ENCODE measurements at regions not wholly inside any gene's neighbourhood (a gene's known extent, or its start where the extent isn't known, plus 50 kb on each side); places are given as distances from the start of the nearest gene placed in this dataset.

DNA sequence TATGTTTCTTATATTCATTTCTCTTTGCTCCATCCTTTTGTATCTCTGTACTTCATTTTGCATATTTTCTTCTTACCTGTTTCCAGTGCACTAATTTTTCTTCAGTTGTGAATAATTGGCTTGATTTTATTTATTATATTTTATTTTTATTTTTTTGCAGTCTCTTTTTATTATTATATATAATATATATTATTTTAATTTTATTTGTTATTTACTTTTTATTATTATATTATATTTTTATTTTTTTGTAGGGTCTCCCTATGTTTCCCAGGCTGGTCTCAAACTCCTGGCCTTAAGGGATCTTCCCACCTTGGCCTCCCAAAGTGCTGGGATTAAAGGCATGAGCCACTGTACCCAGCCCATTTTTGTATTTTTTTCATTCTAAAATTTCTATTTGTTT is 213.1 kb upstream of the TSC22D2 start:
- no peak for DNase-seq (ENCODE audit: extremely low read depth in 1 of 11, low read depth in 9 of 11, low spot score in 4 of 11)

DNA sequence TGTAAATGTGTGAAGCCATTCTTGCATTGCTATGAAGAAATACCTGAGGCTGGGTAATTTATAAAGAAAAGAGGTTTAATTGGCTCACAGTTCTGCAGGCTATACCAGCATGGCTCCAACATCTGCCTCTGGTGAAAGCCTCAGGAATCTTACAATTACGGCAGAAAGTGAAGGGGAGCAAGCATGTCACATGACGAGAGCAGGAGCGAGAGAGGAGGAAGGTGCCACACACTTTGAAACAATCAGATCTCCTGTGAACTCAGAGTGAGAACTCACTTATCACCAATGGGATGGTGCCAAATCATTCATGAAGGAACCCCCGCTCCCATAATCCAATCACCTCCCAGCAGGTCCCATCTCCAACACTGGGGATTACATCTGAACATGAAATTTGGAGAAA is 213.6 kb upstream of the TSC22D2 start:
- DNase-seq (ENCODE audit: extremely low read depth in 1 of 11, low read depth in 9 of 11, low spot score in 4 of 11) = no peak

DNA sequence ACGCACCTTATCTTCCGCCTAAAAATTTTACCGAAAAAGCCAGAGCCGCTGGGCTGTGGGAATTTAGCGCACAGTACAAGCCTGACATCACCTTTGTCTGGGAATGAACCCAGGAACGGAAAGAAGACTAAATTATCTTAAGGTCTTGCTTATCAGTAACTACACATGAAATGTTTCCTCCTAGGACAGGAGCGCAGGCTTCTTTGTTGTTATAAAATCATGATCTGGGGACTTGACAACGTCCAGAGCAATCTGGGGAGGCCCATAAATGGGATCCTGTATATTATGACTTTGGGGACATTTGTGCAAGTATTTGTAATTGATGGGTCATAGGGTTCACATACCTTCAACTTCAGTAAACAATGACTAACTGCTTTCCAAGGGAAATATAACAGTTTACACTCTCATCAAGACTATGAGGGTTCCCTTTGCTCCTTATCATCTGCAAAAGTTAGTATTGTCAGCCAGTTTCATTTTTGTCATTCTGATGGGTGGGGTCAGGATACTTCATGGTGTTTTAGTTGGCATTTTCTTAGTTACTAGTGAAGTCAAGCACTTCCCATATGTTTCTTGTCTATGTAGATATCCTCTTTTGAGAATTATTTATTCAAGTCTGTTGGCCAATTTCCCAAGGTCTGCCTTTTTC is 213.9 kb upstream of the PFN2 start:
- no peak for DNase-seq (ENCODE audit: extremely low read depth in 1 of 11, low read depth in 9 of 11, low spot score in 4 of 11)

DNA sequence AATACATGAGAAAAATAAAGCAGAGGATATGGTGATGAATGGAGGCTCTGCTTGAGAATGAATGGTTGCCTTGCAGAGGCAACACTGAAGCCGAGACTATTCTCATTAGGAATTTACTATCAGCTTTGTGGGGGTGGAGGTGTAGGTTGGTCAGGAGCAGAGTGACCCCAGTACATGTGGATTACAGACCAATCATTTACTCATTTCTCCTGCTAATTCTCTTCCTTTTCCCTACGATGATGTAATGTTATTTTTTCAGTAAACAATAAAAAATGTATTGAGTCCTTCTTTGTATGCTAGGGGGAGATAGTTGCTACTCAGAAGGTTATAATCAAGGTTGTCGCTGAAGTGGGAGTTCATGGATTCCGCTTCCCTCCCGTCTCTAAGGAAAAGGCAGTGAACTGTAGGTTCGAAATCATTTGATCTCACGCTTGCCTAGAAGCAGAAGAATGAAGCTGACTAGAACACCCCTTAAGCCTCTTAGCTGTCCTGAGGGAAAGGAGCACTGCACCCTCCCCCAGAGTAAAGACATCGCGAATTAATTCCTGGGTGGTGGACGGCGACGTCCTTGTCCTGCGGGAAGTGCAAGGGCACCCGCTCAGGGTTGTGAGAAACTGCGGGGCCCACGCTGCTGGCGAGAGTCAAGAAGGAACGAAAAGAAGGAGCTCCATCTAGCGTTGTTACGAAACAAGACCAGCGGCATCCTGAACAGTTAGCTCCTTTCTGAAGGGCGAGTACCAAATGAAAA is 213.2 kb upstream of the PFN2 start:
- DNase-seq (ENCODE audit: extremely low read depth in 1 of 11, low read depth in 9 of 11, low spot score in 4 of 11) = peak; percentile 65 to 83 (median 73)

DNA sequence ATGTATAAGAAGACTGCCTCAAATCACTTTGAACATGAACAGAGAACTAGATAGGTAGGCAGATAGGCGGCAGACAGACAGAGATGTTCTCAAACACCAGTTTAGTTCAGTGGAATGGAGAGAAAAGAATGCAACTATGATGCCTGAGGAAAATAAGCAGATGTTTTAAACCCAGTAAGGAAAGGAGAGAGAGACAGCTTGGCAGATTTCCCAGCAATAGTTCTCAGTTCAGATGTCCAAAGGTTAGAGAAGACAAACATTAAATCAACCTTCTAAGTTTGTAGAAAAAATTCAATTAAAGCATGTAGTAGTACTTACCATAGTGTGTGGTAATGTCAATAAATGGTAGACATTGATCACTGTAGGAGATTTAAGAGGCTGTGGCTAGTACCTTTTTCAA is 209.6 kb upstream of the PFN2 start:
- DNase-seq (ENCODE audit: extremely low read depth in 1 of 11, low read depth in 9 of 11, low spot score in 4 of 11) = peak in 3 of 11 donors; percentile 26 to 60 (median 48)

DNA sequence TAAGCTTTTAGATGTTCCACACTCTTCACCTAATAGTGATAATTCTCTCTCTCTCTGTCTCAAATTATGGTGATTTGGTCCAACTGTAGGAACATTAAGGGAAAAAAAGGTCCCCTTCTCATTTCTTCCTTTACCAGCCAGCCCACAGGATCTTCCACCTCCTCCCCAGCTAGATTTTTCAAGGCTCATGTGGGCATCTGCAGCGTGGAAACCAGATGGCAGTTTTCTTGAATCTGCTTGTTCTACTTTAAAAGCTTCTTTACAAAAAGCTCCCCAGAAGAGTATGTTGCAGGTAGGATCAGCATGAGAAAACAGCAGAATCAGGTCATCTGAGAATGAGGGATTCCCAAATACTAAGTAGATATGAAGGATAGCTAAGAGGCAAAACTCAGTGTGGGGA is 208.6 kb upstream of the PFN2 start:
- DNase-seq (ENCODE audit: extremely low read depth in 1 of 11, low read depth in 9 of 11, low spot score in 4 of 11) = no peak

DNA sequence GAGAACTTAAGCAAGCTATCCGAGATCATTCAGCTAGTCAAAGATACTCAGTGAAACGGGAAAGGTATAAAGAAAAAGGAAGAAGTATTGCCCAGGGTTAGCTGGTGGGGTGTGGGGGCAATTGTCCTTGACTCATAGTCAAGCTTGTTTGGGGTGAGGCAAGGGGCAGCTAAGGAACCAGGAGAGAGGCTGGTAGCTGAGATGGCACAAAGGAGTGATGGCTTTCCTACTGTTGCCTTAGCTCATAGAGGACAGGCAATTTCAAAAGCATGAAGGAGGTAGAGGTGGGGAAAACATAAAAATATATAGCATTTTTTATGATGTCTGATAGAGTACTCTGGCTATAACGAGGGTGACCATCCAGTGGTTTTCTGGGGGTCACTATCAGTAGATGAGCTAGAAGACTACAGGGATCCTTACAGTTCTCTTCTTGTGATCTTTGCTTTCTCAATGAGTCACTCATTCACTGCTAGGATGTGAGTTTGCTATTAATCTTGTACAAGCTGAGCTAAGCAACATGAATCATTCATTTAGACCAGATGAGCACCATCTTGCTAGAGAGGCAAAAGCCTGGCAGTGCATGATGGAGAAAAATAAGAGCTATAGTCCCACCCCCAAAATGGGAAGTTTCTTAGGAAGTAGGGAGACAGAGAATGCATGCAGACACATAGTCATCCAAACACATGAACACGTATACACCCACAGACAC is 207.1 kb upstream of the PFN2 start:
- DNase-seq (ENCODE audit: extremely low read depth in 1 of 11, low read depth in 9 of 11, low spot score in 4 of 11) = no peak

DNA sequence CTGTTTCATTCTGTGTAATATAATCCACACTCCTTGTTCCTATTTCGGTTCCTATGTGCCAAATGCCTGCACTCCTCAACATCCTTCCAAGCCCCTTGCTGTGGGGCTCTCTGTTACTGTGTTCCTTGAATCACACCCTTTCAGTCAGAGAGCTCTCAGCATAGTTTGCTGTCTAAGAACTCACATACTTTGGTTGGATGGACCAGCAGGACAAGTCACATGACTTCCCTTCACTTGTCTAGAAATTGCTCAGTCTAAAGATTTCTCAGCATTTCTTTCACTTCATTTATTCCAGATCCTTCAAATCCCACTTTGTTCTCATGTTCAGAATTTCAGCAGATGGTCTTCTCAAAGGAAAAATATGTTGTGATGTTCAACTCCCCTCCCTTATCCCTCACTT is 203.5 kb upstream of the PFN2 start:
- DNase-seq (ENCODE audit: extremely low read depth in 1 of 11, low read depth in 9 of 11, low spot score in 4 of 11) = no peak

DNA sequence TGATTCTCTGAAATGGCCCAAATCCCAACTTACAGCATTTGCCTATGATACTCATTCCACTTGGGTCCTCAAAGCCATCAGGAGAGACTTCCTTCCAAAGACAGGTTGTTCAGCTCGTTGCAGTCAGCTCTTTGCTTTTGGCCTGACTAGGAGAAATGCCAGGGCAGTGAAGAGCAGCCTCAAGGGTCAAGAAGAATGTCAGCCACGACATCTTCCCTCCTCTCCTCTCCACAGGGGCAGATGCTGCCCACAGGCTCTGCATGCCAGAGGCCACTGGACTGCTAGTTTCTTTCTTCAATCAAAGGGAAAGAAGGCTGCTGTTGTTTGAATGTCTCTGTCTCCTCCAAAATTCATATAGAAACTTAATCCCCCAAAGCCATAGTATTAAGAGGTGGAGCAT is 201.7 kb upstream of the PFN2 start:
- no peak for DNase-seq (ENCODE audit: extremely low read depth in 1 of 11, low read depth in 9 of 11, low spot score in 4 of 11)

DNA sequence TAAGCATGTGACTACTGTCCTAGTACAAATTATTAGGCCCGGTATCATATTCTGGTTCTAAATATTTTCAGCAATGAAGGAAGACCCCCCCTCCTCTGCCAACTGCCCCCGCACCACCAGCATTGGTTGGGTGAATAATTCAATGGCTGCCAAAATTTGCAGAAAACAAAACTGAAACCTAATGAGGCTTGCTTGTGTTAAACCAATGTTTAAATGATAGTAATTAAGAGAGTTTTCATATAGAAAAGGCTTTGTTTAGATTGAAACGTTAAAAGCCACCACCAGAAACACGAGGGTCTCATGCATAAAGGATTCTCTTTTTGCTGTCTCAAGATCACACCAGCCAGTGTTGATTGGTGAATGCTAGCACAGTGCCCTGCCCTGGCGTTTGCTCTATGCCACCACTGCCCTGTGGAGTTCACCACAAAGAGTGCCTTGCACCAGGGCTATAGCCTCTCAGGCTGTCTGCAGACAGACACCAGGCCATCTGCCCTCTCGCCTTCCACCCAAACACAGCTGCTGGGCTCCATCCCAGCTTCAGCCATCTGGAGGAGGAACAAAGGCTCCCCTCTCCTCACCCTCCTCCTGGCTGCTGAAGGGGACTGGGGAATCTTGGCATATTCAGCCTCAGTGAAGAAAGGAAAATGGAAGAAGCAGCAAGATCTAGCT is 200.3 kb upstream of the PFN2 start:
- no peak for DNase-seq (ENCODE audit: extremely low read depth in 1 of 11, low read depth in 9 of 11, low spot score in 4 of 11)

DNA sequence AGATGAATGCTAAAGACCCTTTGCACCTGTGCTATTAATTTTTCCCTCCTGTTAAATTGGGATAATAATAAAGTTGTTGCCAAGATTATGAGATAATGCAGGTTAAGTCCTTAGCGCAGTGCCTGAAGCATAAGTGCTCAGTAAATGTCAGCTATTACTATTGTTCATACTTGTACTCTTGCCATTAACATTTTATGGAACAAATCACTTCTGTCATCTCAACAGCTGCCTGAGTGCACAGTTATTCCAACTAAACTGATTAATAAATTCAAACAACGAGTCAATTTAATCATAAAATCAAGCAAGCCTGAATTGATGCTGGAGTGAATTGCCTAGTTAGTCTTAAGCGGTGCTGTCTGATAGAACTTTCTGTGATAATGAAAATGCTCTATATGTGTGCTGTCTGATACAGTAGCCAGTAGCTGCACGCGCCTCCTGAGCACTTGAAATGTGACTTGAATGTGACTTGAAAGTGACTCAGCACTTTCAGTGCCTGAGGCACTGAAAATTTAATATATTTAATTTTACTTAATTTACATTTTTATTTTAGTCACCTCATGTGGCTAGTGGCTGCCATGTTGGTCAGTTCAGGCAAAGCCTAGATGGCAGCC is 198.7 kb upstream of the PFN2 start:
- DNase-seq (ENCODE audit: extremely low read depth in 1 of 11, low read depth in 9 of 11, low spot score in 4 of 11) = no peak

DNA sequence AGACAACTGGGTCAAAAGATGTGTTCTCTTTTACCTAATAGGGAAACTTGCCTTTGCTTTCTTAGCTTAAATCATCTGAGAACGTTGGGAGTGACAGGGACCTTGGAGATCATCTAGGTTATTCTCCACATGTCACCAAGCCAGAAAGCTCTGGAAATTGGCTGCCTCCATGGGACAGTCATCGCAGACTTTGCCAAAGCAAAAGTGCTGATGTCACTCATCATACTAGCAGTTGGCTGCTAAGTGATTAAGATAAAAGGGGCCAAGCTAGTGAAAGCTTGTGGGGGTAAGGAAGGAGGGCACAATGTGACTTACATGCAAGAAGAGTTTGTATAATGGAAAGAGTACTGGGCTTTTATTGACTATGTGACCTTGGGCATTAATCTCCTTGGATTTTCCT is 198.0 kb upstream of the PFN2 start:
- DNase-seq (ENCODE audit: extremely low read depth in 1 of 11, low read depth in 9 of 11, low spot score in 4 of 11) = no peak

DNA sequence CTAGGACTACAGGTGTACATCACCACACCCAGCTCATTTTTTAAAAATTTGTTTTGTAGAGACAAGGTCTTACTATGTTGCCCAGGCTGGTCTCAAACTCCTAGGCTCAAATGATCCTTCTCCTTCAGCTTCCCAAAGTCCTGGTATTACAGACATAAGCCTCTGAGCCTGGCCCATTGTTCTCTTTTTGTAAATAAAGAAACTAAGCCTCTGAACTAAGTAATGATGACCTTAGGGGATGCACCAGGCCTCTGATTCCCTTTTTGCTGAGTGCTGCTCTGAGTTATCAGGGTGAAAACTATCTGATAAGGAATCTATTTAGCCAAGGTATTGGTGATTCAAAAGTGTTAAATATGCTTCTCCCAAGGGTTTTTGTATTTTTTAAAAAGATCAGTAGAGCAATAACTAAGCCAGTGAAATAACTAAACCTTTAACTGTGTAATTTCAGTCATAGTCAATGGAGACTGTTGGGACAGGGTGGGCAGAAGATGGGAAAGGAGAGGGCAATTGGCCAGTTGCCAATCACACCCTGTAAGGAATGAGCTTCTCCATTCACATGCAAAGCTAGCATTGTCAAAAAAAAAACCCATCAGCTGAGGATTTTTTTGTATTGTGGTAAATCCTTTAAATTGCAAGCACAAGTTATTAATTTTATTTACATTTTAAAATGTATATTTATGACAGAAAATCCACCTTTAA is 194.8 kb upstream of the PFN2 start:
- no peak for DNase-seq (ENCODE audit: extremely low read depth in 1 of 11, low read depth in 9 of 11, low spot score in 4 of 11)

DNA sequence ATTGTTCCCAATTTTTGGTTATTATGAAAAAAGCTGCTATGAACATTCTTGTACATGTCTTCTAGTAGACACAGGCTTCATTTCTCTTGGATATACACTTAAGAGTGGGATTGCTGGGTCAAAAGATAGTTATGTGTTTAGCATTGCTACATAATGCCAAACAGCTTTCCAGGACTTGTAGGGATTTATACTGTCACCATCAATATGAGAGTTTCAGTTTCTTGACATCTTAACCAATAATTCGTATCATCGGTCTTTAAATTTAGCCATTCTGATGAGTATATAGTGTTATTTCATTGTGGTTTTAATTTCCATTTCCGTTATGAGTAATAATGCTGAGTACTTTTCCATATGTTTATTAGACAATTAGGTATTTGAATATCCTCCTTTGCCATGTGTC is 190.3 kb upstream of the PFN2 start:
- no peak for DNase-seq (ENCODE audit: extremely low read depth in 1 of 11, low read depth in 9 of 11, low spot score in 4 of 11)

DNA sequence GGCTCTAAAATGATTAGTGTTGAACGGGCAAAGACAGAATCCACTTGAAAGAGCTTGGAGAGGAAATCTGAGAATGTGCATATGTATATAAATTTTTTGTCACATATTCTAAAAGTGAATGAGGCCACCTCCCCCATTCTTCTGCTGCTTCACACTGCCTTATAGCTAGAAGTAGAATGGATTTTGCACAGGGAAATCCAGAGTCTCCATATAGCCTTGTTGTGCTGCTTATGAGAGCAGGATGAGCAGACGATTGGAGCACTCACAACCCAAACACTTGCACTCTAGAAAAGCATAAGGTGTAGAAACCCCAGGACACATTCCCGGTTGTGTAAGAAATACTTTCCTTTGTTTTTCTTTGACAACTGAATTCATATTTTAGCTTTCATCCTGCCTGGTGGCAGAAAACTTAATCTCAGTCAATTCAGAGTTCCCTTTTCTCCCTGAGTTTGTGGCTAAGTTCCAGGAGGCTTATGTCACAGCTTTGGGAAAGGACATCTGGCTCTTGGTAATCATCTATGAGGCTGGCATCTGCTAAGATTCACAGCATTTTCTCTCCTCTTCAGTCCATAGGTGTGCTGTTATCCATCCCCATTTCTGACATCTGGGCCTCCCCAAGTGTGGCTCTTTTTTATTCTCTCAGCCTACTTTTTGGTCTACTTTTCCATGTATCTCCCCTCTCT is 188.4 kb upstream of the PFN2 start:
- no peak for DNase-seq (ENCODE audit: extremely low read depth in 1 of 11, low read depth in 9 of 11, low spot score in 4 of 11)

DNA sequence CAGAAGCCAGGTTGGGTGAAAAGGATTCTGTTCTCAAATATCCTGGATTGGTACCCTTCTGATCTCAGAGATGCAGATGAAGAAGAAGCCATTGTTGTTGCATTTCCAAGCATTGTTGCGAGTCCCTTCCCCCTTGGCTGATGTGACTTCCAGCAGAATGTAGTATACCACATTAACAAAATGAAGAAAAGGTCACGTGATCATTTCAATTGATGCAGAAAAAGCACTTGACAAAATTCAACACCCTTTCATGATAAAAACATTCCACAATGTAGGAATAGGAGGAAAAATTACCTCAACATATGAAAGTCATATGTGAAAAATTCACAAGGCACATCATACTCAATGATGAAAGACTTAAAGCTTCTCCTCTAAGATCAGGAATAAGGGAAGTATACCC is 181.9 kb upstream of the PFN2 start:
- no peak for DNase-seq (ENCODE audit: extremely low read depth in 1 of 11, low read depth in 9 of 11, low spot score in 4 of 11)

DNA sequence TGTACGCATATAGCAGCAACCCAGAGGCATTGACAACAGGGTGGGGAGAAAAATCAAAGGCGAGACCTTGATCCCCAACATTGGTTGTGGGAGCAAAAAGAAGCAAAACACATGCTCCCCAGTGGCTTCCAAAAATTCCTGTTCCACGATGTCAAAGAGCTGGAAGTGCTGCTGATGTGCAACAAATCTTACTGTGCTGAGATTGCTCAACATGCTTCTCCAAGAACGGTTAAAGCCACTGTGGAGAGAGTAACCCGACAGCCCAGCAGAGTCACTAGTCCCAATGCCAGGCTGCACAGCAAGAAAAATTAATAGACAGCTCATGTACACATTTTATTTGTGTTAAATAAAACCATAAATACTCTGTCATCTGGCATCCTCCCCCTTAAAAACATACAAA is 179.9 kb upstream of the PFN2 start:
- DNase-seq (ENCODE audit: extremely low read depth in 1 of 11, low read depth in 9 of 11, low spot score in 4 of 11) = no peak

DNA sequence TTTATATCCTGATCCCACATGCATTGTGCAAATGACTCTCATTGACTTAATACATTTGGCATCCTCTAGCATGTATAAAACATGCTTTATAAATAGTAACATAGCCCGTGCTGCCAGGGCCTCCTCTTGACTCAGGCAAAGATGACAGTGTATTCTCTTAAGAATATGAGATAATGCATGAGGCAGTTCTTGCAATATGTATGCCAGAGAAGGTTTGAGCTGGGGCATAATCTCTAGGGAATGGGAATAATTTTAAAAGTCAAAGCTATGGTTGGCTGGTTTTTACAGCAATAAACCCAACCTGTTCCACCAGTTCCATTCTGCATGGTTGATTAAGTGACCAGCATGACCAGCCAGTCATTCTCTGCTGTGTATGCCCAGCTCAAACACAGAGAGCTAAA is 179.0 kb upstream of the PFN2 start:
- DNase-seq (ENCODE audit: extremely low read depth in 1 of 11, low read depth in 9 of 11, low spot score in 4 of 11) = peak in 1 of 11 donors; percentile 62

Measured in renal cortex interstitium (tissue), 11 donors.